Activated CD4-positive, alpha-beta T cell treated with anti-CD3 and anti-CD28 coated beads, Interleukin-2, Interleukin-4, amounts not matched to agents 100 ng/mL and 50 ng/mL, durations not matched to agents 16 hours and 8 hours (primary cell): ENCODE measurements at regions not wholly inside any gene's neighbourhood (a gene's known extent, or its start where the extent isn't known, plus 50 kb on each side); places are given as distances from the start of the nearest gene placed in this dataset.
A peak's percentile ranks its signal among the peaks of the same experiment; 100 is the strongest.

Experiments
- DNase-seq: peaks from one replicate; pipeline ENCODE4 v3.0.0-alpha.2; 2020; ENCODE audit warnings: low spot score

GRCh38 chr2:7815726-7816125 lies 866.1 kb upstream of the ID2 start:
- DNase-seq = no peak

GRCh38 chr2:7816233-7816632 lies 865.6 kb upstream of the ID2 start:
- DNase-seq = no peak

GRCh38 chr2:7816944-7817343 lies 864.9 kb upstream of the ID2 start:
- DNase-seq = no peak

- no peak for DNase-seq
Observed at GRCh38 chr2:7819316-7819715, 862.5 kb upstream of the ID2 start.

- DNase-seq = no peak
Observed at GRCh38 chr2:7819850-7820249, 862.0 kb upstream of the ID2 start.

GRCh38 chr2:7824211-7824610 lies 857.6 kb upstream of the ID2 start:
- no peak for DNase-seq

GRCh38 chr2:7825591-7826312 lies 856.1 kb upstream of the ID2 start:
- DNase-seq = peak; percentile 89

GRCh38 chr2:7826656-7827055 lies 855.2 kb upstream of the ID2 start:
- DNase-seq = peak; percentile 33

GRCh38 chr2:7829241-7829640 lies 852.6 kb upstream of the ID2 start:
- DNase-seq = no peak

GRCh38 chr2:7830616-7831015 lies 851.2 kb upstream of the ID2 start:
- no peak for DNase-seq

GRCh38 chr2:7835151-7835550 lies 846.7 kb upstream of the ID2 start:
- no peak for DNase-seq

GRCh38 chr2:7835693-7836680 lies 845.9 kb upstream of the ID2 start:
- DNase-seq = no peak

- DNase-seq = no peak
Observed at GRCh38 chr2:7837237-7837760, 844.6 kb upstream of the ID2 start.

- DNase-seq = no peak
Observed at GRCh38 chr2:7838669-7839068, 843.2 kb upstream of the ID2 start.

- DNase-seq = no peak
Observed at GRCh38 chr2:7840651-7841380, 841.0 kb upstream of the ID2 start.

GRCh38 chr2:7841751-7842150 lies 840.1 kb upstream of the ID2 start:
- DNase-seq = no peak

- DNase-seq = no peak
Observed at GRCh38 chr2:7844414-7844965, 837.4 kb upstream of the ID2 start.

- DNase-seq = peak; percentile 30
Observed at GRCh38 chr2:7845332-7845731, 836.5 kb upstream of the ID2 start.

- no peak for DNase-seq
Observed at GRCh38 chr2:7846607-7847006, 835.2 kb upstream of the ID2 start.

- DNase-seq = no peak
Observed at GRCh38 chr2:7847321-7847720, 834.5 kb upstream of the ID2 start.

- DNase-seq = no peak
Observed at GRCh38 chr2:7849027-7849426, 832.8 kb upstream of the ID2 start.

GRCh38 chr2:7849531-7849930 lies 832.3 kb upstream of the ID2 start:
- no peak for DNase-seq
